B cell (primary cell): ENCODE measurements at regions not wholly inside any gene's neighbourhood (a gene's known extent, or its start where the extent isn't known, plus 50 kb on each side); places are given as distances from the start of the nearest gene placed in this dataset.

Source experiments
- ATAC-seq: fragments of 200-7000 bp; cut with Tn5 transposase; one replicate; pipeline ENCODE4 v1.10.0; 2021; ENCODE audit warnings: low read depth, mild to moderate bottlenecking, moderate number of reproducible peaks, moderate library complexity
- CTCF ChIA-PET: fragments of 350-600 bp; sonication (Branson Sonifier 250); formaldehyde crosslinking; loops from one replicate; lab custom pipeline; 2021; ENCODE audit warnings: antibody characterized with exemption, inconsistent platforms; lab: Charles Lee
- POLR2A ChIA-PET: fragments of 350-600 bp; sonication (Branson Sonifier 250); formaldehyde crosslinking; loops from one replicate; lab custom pipeline; 2021; ENCODE audit warnings: antibody characterized with exemption; lab: Charles Lee
- DNase-seq: peaks from one replicate; pipeline ENCODE4 v3.0.0; 2013
- H2AFZ ChIP-seq: 2 replicates; pipeline ENCODE4 v1.6.1; 2012; ENCODE audit warnings: mild to moderate bottlenecking, low read depth, low read length; ENCODE audit not compliant: insufficient read depth, poor library complexity, severe bottlenecking
- H3K27ac ChIP-seq, 2 donors: 1 replicate in 1 of 2; 2 replicates in 1 of 2; pipeline ENCODE4 v1.5.1; 2012 to 2013; ENCODE audit warnings: low read length in 2 of 2, mild to moderate bottlenecking in 2 of 2, moderate library complexity in 1 of 2
- H3K27me3 ChIP-seq, 4 experiments: fragments of 200-600 bp in 1 of 4; sonication (generic) in 1 of 4; replicated peaks in 1 of 4; 1 replicate in 2 of 4; 2 replicates in 2 of 4; pipeline versions ENCODE4 v1.6.1 to v1.7.0; 2013 to 2016; ENCODE audit warnings: low read length in 3 of 4, mild to moderate bottlenecking in 2 of 4, mixed read lengths in 1 of 4, moderate library complexity in 1 of 4; ENCODE audit not compliant: insufficient read depth in 4 of 4, control insufficient read depth in 3 of 4; ENCODE audit errors: control extremely low read depth in 1 of 4
- H3K36me3 ChIP-seq, 2 experiments: replicated peaks in 1 of 2; 1 replicate in 1 of 2; 2 replicates in 1 of 2; pipeline versions ENCODE4 v1.6.1 to v1.7.1; 2013; ENCODE audit warnings: low read length in 1 of 2; ENCODE audit not compliant: insufficient read depth in 2 of 2, control insufficient read depth in 1 of 2; ENCODE audit errors: control extremely low read depth in 1 of 2, extremely low read depth in 1 of 2
- H3K4me1 ChIP-seq, 2 donors: fragments of 200-600 bp in 1 of 2; sonication (generic) in 1 of 2; 1 replicate in 1 of 2; 2 replicates in 1 of 2; pipeline versions ENCODE4 v1.5.1 to v1.6.1; 2013 to 2017; ENCODE audit warnings: low read length in 2 of 2; ENCODE audit not compliant: control insufficient read depth in 2 of 2, insufficient read depth in 2 of 2
- H3K4me2 ChIP-seq: replicated peaks from 2 replicates; pipeline ENCODE3; 2012; ENCODE audit warnings: mild to moderate bottlenecking, low read depth, low read length; ENCODE audit not compliant: poor library complexity, severe bottlenecking
- H3K4me3 ChIP-seq, 5 experiments: fragments of 200-600 bp in 1 of 5; sonication (generic) in 1 of 5; 1 replicate in 3 of 5; 2 replicates in 2 of 5; pipeline versions ENCODE4 v1.5.1 to v1.7.0; 2011 to 2016; ENCODE audit warnings: low read length in 4 of 5, mild to moderate bottlenecking in 4 of 5, low read depth in 2 of 5, control low read depth in 1 of 5, moderate library complexity in 1 of 5; ENCODE audit not compliant: insufficient read depth in 1 of 5; ENCODE audit errors: control extremely low read depth in 1 of 5, extremely low read depth in 1 of 5
- H3K79me2 ChIP-seq: fragments of 200-600 bp; sonication (generic); one replicate; pipeline ENCODE4 v1.6.0; 2016; ENCODE audit warnings: low read length; ENCODE audit not compliant: control insufficient read depth, insufficient read depth
- H3K9ac ChIP-seq: fragments of 200-600 bp; sonication (generic); 2 replicates; pipeline ENCODE4 v1.6.1; 2017; ENCODE audit warnings: mild to moderate bottlenecking, low read length, moderate library complexity
- H3K9me3 ChIP-seq, 3 donors: one replicate each; pipeline versions ENCODE4 v1.6.1 to v1.7.1; 2013; ENCODE audit warnings: low read length in 2 of 3; ENCODE audit not compliant: control insufficient read depth in 2 of 3, insufficient read depth in 1 of 3; ENCODE audit errors: control extremely low read depth in 1 of 3
- H4K20me1 ChIP-seq: 2 replicates; pipeline ENCODE4 v1.6.0; 2012; ENCODE audit warnings: mild to moderate bottlenecking, low read length; ENCODE audit not compliant: insufficient read depth, control insufficient read depth, poor library complexity, severe bottlenecking
- H3K27ac Mint-ChIP-seq: one replicate; pipeline ENCODE4 v1.8.0; 2021; ENCODE audit warnings: mixed read lengths
- H3K27me3 Mint-ChIP-seq: one replicate; pipeline ENCODE4 v1.8.0; 2021; ENCODE audit warnings: mixed read lengths
- H3K4me1 Mint-ChIP-seq: one replicate; pipeline ENCODE4 v1.8.0; 2021; ENCODE audit warnings: mixed read lengths
- H3K4me3 Mint-ChIP-seq: one replicate; pipeline ENCODE4 v1.8.0; 2021; ENCODE audit warnings: mixed read lengths
- H3K9me3 Mint-ChIP-seq: one replicate; pipeline ENCODE4 v1.8.0; 2022; ENCODE audit warnings: mixed read lengths; ENCODE audit not compliant: insufficient read depth
- EZH2 ChIP-seq: IDR thresholded peaks from 2 replicates; pipeline ENCODE4 v1.6.1; 2012; ENCODE audit warnings: borderline replicate concordance, low read depth, mild to moderate bottlenecking, moderate library complexity, low read length; ENCODE audit not compliant: insufficient read depth, poor library complexity, severe bottlenecking
- WGBS: methylation state at CpG from one replicate; pipeline ENCODE4 v1.1.5; 2013; ENCODE audit warnings: missing lambda C conversion rate; ENCODE audit not compliant: insufficient coverage; 5-methylcytosine and 5-hydroxymethylcytosine counted together
- intact Hi-C: fragments of 100-400 bp; cut with micrococcal nuclease; formaldehyde crosslinking; loops from one replicate; pipeline ENCODE4 v1.10.0; 2022
- TF ChIP-seq, protein P1 (sequence below): fragments of 200-600 bp; IDR thresholded peaks from one replicate; pipeline ENCODE4 v1.8.0; 2022; ENCODE audit warnings: antibody characterized with exemption, mild to moderate bottlenecking

DNA sequence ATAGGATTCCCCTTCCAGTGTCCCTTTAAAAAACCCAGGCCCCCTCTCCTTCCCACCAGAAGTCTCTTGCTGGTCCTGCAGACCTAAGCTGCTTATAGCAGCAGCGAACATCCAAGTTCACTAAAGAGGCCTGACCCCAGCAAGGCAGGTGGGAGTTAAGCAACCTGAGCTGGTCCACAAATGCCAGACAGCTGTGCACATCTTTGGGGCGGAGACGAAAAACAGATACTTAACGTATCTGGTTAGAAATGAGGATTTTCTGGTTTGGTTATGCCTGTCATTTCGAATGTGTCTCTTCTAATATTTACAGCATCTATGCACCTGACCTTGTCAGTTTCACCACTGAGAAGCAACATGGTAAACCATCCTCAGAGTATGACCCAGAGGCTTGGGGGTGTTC is 87.8 kb downstream of the SLC2A10 start:
- Histone ChIP-seq H3K9me3 (peaks cover 0 to 3% (median 0%) of the 10 kb centered on the region in 3 donors), H3K4me1 (no peaks in the 10 kb centered on the region), H3K4me2 (no peak overlapping the region), H3K79me2 (no peaks in the 10 kb centered on the region), H3K36me3 (no peaks in the 10 kb centered on the region), H3K4me3 (no peak overlapping the region), H3K27ac (no peak overlapping the region), H3K9ac (no peak overlapping the region), H4K20me1 (no peaks in the 10 kb centered on the region), H2AFZ (no peak overlapping the region), H3K27me3 (peaks cover 0 to 3% (median 0%) of the 10 kb centered on the region in 4 experiments)
- WGBS: 73% methylated on average over 1 of the region's 5 CpGs
- ChIA-PET CTCF (no interaction called here), POLR2A (no interaction called here)
- H3K27ac Mint-ChIP-seq: no peak overlapping the region
- no peak for DNase-seq
- H3K4me3 Mint-ChIP-seq: no peak overlapping the region
- no peaks in the 10 kb centered on the region for H3K4me1 Mint-ChIP-seq
- no peak for TF ChIP-seq EZH2
- TF ChIP-seq, protein P1, sequence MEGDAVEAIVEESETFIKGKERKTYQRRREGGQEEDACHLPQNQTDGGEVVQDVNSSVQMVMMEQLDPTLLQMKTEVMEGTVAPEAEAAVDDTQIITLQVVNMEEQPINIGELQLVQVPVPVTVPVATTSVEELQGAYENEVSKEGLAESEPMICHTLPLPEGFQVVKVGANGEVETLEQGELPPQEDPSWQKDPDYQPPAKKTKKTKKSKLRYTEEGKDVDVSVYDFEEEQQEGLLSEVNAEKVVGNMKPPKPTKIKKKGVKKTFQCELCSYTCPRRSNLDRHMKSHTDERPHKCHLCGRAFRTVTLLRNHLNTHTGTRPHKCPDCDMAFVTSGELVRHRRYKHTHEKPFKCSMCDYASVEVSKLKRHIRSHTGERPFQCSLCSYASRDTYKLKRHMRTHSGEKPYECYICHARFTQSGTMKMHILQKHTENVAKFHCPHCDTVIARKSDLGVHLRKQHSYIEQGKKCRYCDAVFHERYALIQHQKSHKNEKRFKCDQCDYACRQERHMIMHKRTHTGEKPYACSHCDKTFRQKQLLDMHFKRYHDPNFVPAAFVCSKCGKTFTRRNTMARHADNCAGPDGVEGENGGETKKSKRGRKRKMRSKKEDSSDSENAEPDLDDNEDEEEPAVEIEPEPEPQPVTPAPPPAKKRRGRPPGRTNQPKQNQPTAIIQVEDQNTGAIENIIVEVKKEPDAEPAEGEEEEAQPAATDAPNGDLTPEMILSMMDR: no peak
- peaks cover 27% of the 10 kb centered on the region for H3K27me3 Mint-ChIP-seq
- intact Hi-C loops: no loop called here
- H3K9me3 Mint-ChIP-seq: no peaks in the 10 kb centered on the region
- ATAC-seq: no peak

DNA sequence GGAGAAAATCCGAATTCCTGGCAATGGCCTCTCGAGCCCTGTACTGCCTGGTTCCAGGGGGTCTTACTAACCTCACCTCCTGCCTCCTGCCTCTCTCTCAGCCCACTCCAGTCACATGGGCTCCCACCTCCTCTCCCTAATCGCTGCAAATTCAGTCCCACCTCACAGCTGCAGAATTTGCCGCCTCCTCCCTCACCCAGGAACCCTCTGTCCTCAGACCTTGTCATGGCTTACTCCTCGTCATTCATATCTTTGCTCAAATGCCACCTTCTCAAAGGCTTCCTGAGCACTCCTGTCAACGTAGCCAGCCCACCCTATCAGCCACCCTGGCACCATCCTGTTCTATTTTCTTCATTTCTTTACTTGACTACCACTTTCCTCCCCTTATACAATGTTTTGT is 89.0 kb downstream of the SLC2A10 start:
- 62% methylated on average over 6 of the region's 6 CpGs for WGBS
- H3K9me3 ChIP-seq: peaks cover 0 to 3% (median 0%) of the 10 kb centered on the region in 3 donors
- H2AFZ ChIP-seq: no peak overlapping the region
- Mint-ChIP-seq H3K4me1 (no peaks in the 10 kb centered on the region), H3K27ac (no peak overlapping the region), H3K27me3 (peaks cover 36% of the 10 kb centered on the region), H3K4me3 (no peak overlapping the region), H3K9me3 (no peaks in the 10 kb centered on the region)
- intact Hi-C loops: no loop called here
- no peak overlapping the region for H3K27ac ChIP-seq
- TF ChIP-seq, protein P1: no peak
- no peak for TF ChIP-seq EZH2
- H3K4me2 ChIP-seq: no peak overlapping the region
- no peaks in the 10 kb centered on the region for H3K79me2 ChIP-seq
- H3K9ac ChIP-seq: no peak overlapping the region
- no peaks in the 10 kb centered on the region for H3K4me1 ChIP-seq
- no peak for ATAC-seq
- H3K36me3 ChIP-seq: no peaks in the 10 kb centered on the region
- H3K4me3 ChIP-seq: no peak overlapping the region
- H4K20me1 ChIP-seq: no peaks in the 10 kb centered on the region
- POLR2A ChIA-PET: no interaction called here
- peaks cover 0 to 3% (median 0%) of the 10 kb centered on the region in 4 experiments for H3K27me3 ChIP-seq
- CTCF ChIA-PET: no interaction called here
- no peak for DNase-seq
